ENCODE measurements at regions not wholly inside any gene's neighbourhood (a gene's known extent, or its start where the extent isn't known, plus 50 kb on each side); places are given as distances from the start of the nearest gene placed in this dataset.

GRCh38 chr5:29715167-29715566, 1478.3 kb upstream of the CDH6 start:
- no peaks in the 10 kb centered on the region for H3K36me3 ChIP-seq
- H3K4me1 ChIP-seq: no peaks in the 10 kb centered on the region
- in situ Hi-C loops (cut with MboI; ENCODE audit: low pct_ligation_motif_present in 1 of 4, low pct_unique_long_range_greater_than_20kb in 1 of 4, low sequenced_read_pairs in 3 of 4): no loop called here
- no peak for DNase-seq
- H3K9me3 ChIP-seq: peaks cover 0 to 3% of the 10 kb centered on the region in 2 donors
- no peak overlapping the region for H3K27ac ChIP-seq
- H3K4me3 ChIP-seq: no peak overlapping the region
- H3K27me3 ChIP-seq: no peaks in the 10 kb centered on the region
- TF ChIP-seq CTCF (IDR thresholded peaks at IDR 0.05): no peak
- no peak for TF ChIP-seq EP300 (IDR thresholded peaks at IDR 0.05; ENCODE audit: low read depth)
- no peak for TF ChIP-seq POLR2A (IDR thresholded peaks at IDR 0.05)
- TF ChIP-seq POLR2AphosphoS5 (IDR thresholded peaks at IDR 0.05): no peak
- intact Hi-C loops (cut with DNase I; ENCODE audit: low total_unique reads): no loop called here

GRCh38 chr5:29702875-29703274, 1490.6 kb upstream of the CDH6 start:
- Histone ChIP-seq H3K36me3 (no peaks in the 10 kb centered on the region), H3K4me1 (no peaks in the 10 kb centered on the region), H3K27ac (no peak overlapping the region), H3K9me3 (no peaks in the 10 kb centered on the region), H3K27me3 (no peaks in the 10 kb centered on the region), H3K4me3 (no peak overlapping the region)
- TF ChIP-seq POLR2AphosphoS5 (IDR thresholded peaks at IDR 0.05): no peak
- in situ Hi-C loops (cut with MboI; ENCODE audit: low pct_ligation_motif_present in 1 of 4, low pct_unique_long_range_greater_than_20kb in 1 of 4, low sequenced_read_pairs in 3 of 4): no loop called here
- intact Hi-C loops (cut with DNase I; ENCODE audit: low total_unique reads): no loop called here
- 43 to 51% methylated on average over 1 of the region's 1 CpG for WGBS, 2 donors (ENCODE audit: low coverage in 1 of 2)
- no peak for DNase-seq

- no peak overlapping the region for H3K4me3 ChIP-seq
- H3K27me3 ChIP-seq: no peaks in the 10 kb centered on the region
- intact Hi-C loops (cut with DNase I; ENCODE audit: low total_unique reads): no loop called here
- no peak for TF ChIP-seq CTCF (IDR thresholded peaks at IDR 0.05)
- no peak for TF ChIP-seq EP300 (IDR thresholded peaks at IDR 0.05; ENCODE audit: low read depth)
- no peak for TF ChIP-seq POLR2AphosphoS5 (IDR thresholded peaks at IDR 0.05)
- TF ChIP-seq POLR2A (IDR thresholded peaks at IDR 0.05): no peak
- WGBS, 2 donors (ENCODE audit: low coverage in 1 of 2): 84 to 85% methylated on average over 4 of the region's 4 CpGs
- H3K27ac ChIP-seq: no peak overlapping the region
- no peaks in the 10 kb centered on the region for H3K36me3 ChIP-seq
- H3K9me3 ChIP-seq: no peaks in the 10 kb centered on the region
- in situ Hi-C loops (cut with MboI; ENCODE audit: low pct_ligation_motif_present in 1 of 4, low pct_unique_long_range_greater_than_20kb in 1 of 4, low sequenced_read_pairs in 3 of 4): no loop called here
- H3K4me1 ChIP-seq: no peaks in the 10 kb centered on the region
- DNase-seq: no peak
These were observed 1491.9 kb upstream of the CDH6 start for GRCh38 chr5:29701600-29701999.

GRCh38 chr5:29697785-29698414, 1495.6 kb upstream of the CDH6 start:
- Histone ChIP-seq H3K27ac (no peak overlapping the region), H3K27me3 (no peaks in the 10 kb centered on the region), H3K4me3 (no peak overlapping the region), H3K4me1 (no peaks in the 10 kb centered on the region), H3K36me3 (no peaks in the 10 kb centered on the region), H3K9me3 (no peaks in the 10 kb centered on the region)
- WGBS, 2 donors (ENCODE audit: low coverage in 1 of 2): 75 to 79% methylated on average over 7 to 9 of the region's 9 CpGs
- in situ Hi-C loops (cut with MboI; ENCODE audit: low pct_ligation_motif_present in 1 of 4, low pct_unique_long_range_greater_than_20kb in 1 of 4, low sequenced_read_pairs in 3 of 4): no loop called here
- intact Hi-C loops (cut with DNase I; ENCODE audit: low total_unique reads): no loop called here
- DNase-seq: no peak
- TF ChIP-seq POLR2AphosphoS5 (IDR thresholded peaks at IDR 0.05) (no peak), CTCF (IDR thresholded peaks at IDR 0.05) (no peak), POLR2A (IDR thresholded peaks at IDR 0.05) (no peak), EP300 (IDR thresholded peaks at IDR 0.05; ENCODE audit: low read depth) (no peak)

GRCh38 chr5:29697278-29697677, 1496.2 kb upstream of the CDH6 start:
- intact Hi-C loops (cut with DNase I; ENCODE audit: low total_unique reads): no loop called here
- TF ChIP-seq POLR2AphosphoS5 (IDR thresholded peaks at IDR 0.05) (no peak), EP300 (IDR thresholded peaks at IDR 0.05; ENCODE audit: low read depth) (no peak), CTCF (IDR thresholded peaks at IDR 0.05) (no peak), POLR2A (IDR thresholded peaks at IDR 0.05) (no peak)
- no peaks in the 10 kb centered on the region for H3K4me1 ChIP-seq
- no peaks in the 10 kb centered on the region for H3K36me3 ChIP-seq
- DNase-seq: no peak
- H3K27me3 ChIP-seq: no peaks in the 10 kb centered on the region
- H3K4me3 ChIP-seq: no peak overlapping the region
- in situ Hi-C loops (cut with MboI; ENCODE audit: low pct_ligation_motif_present in 1 of 4, low pct_unique_long_range_greater_than_20kb in 1 of 4, low sequenced_read_pairs in 3 of 4): no loop called here
- no peak overlapping the region for H3K27ac ChIP-seq
- H3K9me3 ChIP-seq: no peaks in the 10 kb centered on the region
- WGBS, 2 donors (ENCODE audit: low coverage in 1 of 2): 42% methylated on average over 2 of the region's 2 CpGs; no CpG with 5 or more reads in 1 of the 2 donors
